ENCODE measurements at regions not wholly inside any gene's neighbourhood (a gene's known extent, or its start where the extent isn't known, plus 50 kb on each side); places are given as distances from the start of the nearest gene placed in this dataset.

DNA sequence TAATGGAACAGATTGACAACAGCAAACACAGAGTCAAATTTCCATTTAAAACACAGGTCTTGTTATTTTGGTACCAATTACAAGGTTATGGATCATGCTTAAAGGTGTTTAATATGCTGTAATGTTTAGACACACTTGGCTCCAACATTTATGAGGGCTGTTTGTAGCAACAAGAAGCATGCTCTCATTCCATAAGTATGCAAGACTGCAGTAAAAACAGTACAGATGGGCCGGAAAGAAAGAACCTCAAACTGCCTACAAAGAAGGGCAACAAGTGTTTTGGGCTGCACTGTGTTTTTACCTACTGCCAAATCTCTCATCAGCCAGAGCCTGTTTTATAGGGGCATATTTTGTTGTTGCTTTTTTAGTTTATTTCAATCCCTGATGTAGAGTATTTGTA lies 100.5 kb upstream of the HS3ST3A1 start:
- Histone ChIP-seq H2AFZ (ENCODE audit: low read length) (no peak overlapping the region), H2BK20ac (ENCODE audit: low read length) (no peak overlapping the region), H3K27me3 (replicated peaks in 1 of 4; ENCODE audit: control insufficient read depth in 3 of 4, extremely low read depth in 1 of 4, insufficient read depth in 3 of 4, low read length in 3 of 4) (no peaks in the 10 kb centered on the region), H3K14ac (ENCODE audit: insufficient read length) (no peak overlapping the region), H3K23me2 (ENCODE audit: low read depth, low read length) (no peaks in the 10 kb centered on the region), H2BK12ac (ENCODE audit: low read depth, low read length) (no peak overlapping the region), H3K4me2 (ENCODE audit: insufficient read depth in 1 of 2, low read depth in 2 of 2, low read length in 2 of 2) (no peak overlapping the region), H3K23ac (ENCODE audit: insufficient read length) (no peak overlapping the region), H2BK5ac (ENCODE audit: low read depth, low read length) (no peak overlapping the region), H3K4ac (replicated peaks; ENCODE audit: insufficient read length, low read depth, low read length) (no peak overlapping the region), H3K36me3 (ENCODE audit: control insufficient read depth in 2 of 4, insufficient read depth in 4 of 4, low read length in 3 of 4) (no peaks in the 10 kb centered on the region), H3K4me3 (ENCODE audit: extremely low read depth in 1 of 4, insufficient read depth in 2 of 4, low read depth in 3 of 4, low read length in 4 of 4) (no peak overlapping the region), H2BK120ac (replicated peaks; ENCODE audit: low read depth, low read length) (no peak overlapping the region), H4K20me1 (replicated peaks in 1 of 2; ENCODE audit: control insufficient read depth in 1 of 2, insufficient read depth in 2 of 2, low read length in 2 of 2) (no peaks in the 10 kb centered on the region), H3K27ac (ENCODE audit: low read depth, low read length) (no peak overlapping the region), H2AK5ac (ENCODE audit: low read depth, low read length) (no peak overlapping the region), H4K91ac (replicated peaks; ENCODE audit: insufficient read length, low read length) (no peak overlapping the region), H4K8ac (ENCODE audit: extremely low read depth, insufficient read depth, low read length) (no peak overlapping the region), H3K18ac (ENCODE audit: extremely low read depth, low read length) (no peak overlapping the region), H2BK15ac (ENCODE audit: low read length) (no peak overlapping the region), H3K79me2 (ENCODE audit: control insufficient read depth in 1 of 2, insufficient read depth in 2 of 2, low read length in 2 of 2) (no peaks in the 10 kb centered on the region), H3K79me1 (ENCODE audit: low read depth, low read length) (no peaks in the 10 kb centered on the region), H4K5ac (ENCODE audit: insufficient read length, low read depth, low read length) (no peak overlapping the region), H3K56ac (replicated peaks; ENCODE audit: insufficient read length, low read depth, low read length) (no peak overlapping the region), H3K9me3 (ENCODE audit: insufficient read depth in 2 of 2, low read depth in 1 of 2, low read length in 1 of 2) (no peaks in the 10 kb centered on the region), H3K4me1 (replicated peaks in 1 of 4; ENCODE audit: control insufficient read depth in 3 of 4, insufficient read depth in 4 of 4, low read length in 3 of 4) (no peaks in the 10 kb centered on the region), H3K9ac (replicated peaks in 1 of 4; ENCODE audit: extremely low read depth in 1 of 4, low read depth in 3 of 4, low read length in 3 of 4) (no peak overlapping the region)
- ChIA-PET CTCF (ENCODE audit: partially characterized antibody) (no interaction called here), POLR2A (ENCODE audit: partially characterized antibody) (interaction anchor here (0.6 kb wide), 1 partner anchor 14 kb away, joined by 3 read pairs; no protein-coding TSS in a partner anchor)
- TF ChIP-seq CEBPB (IDR thresholded peaks at IDR 0.05; ENCODE audit: low read depth, low read length) (no peak), CTBP2 (IDR thresholded peaks at IDR 0.05; ENCODE audit: borderline replicate concordance, insufficient read depth, insufficient read length, low read length) (no peak), YY1 (IDR thresholded peaks at IDR 0.05; ENCODE audit: low read depth, low read length) (no peak), POLR2A (IDR thresholded peaks at IDR 0.05; ENCODE audit: control extremely low read depth in 1 of 2, low read depth in 2 of 2, low read length in 2 of 2) (no peak), POU5F1 (IDR thresholded peaks at IDR 0.05; ENCODE audit: low read depth, low read length) (no peak), BACH1 (IDR thresholded peaks at IDR 0.05; ENCODE audit: low read length) (no peak), TCF12 (IDR thresholded peaks at IDR 0.05; ENCODE audit: low read depth, low read length) (no peak), GTF2F1 (IDR thresholded peaks at IDR 0.05; ENCODE audit: borderline replicate concordance, low read depth, low read length) (no peak)
- FAIRE-seq, result no peak
- DNase-seq (ENCODE audit: low read depth in 1 of 2, low spot score in 2 of 2), result no peak
- WGBS, 2 experiments (ENCODE audit: extremely low coverage in 1 of 2, insufficient coverage in 1 of 2, insufficient read length in 1 of 2, insufficient replicate concordance in 2 of 2, low coverage in 1 of 2, low lambda C conversion rate in 2 of 2, missing lambda C conversion rate in 1 of 2), result 93% methylated on average over 1 of the region's 1 CpG; no CpG with 5 or more reads in 1 of the 2 experiments

Measured in H1 (cell line).